Inflammatory macrophage treated with lipopolysaccharide for 4 hours (primary cell): ENCODE measurements at regions not wholly inside any gene's neighbourhood (a gene's known extent, or its start where the extent isn't known, plus 50 kb on each side); places are given as distances from the start of the nearest gene placed in this dataset.

Experiments used
- DNase-seq: peaks from one replicate; pipeline ENCODE4 v3.0.0-alpha.2; 2020

DNA sequence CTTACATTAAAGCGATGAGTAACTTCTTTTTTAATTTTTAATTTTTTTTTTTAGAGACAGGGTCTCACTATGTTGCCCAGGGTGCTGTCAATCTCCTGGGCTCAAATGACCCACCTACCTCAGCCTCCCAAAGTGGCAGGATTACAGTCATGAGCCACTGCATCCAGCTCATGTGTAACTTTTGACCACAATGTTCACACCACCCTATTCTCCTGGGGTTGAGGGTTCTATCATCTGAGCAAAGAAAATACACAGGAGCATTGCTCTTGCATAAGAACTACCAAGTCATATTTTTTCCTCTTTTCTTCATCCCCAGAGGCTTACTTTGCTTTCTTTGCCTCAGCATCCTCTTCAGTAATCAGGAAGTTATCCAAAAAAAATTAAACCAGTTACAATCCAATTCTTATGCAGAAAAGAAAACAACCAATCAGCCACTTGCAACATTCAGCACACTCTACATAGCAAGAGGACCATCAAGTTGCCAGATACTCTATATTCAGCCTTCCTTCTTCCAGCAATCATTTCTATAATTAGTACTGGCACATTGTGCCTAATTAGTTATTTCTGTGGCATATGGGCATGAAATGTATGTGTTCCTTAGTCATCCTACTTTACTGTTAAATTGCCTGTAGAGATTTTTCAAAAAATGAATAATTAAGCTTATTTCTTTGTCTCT, 345.6 kb downstream of the AKAIN1 start:
- no peak for DNase-seq

DNA sequence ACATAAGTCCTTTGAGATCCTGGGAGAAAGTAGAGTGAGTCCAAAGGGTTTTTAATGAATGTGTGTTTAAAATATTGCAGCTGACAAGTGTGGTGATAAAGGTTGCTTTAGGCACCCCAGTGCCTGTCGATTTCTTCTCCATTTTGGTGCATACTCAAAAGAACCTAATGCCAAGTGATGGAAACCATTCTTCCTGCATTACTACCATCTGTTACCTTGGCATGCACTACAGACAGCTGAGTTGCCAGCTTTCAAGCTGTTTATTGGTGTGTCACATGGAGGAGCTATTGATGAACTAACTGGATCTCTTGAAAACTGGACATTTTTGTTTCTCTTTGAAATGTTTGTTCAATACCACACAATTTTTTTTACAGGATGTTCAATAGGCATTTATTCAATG, 350.0 kb downstream of the AKAIN1 start:
- DNase-seq = no peak

DNA sequence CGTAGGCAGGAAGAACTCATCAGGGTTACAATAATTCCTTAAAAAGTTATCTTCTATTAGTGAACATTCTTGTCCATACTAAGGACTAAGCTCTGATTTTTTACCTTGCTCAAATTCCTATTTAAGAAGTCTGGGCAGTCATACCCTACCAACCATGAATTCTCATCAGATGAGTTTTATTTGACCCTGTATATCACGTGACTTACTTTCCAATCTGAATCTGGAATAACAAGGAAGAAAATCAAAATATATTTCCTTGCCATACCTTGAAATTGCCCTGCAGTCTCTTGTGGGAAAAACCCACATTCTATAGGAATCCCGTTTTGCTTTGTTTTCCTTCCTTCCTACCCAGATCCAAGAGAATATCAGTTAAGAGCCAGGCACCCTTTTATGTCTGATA, 352.7 kb downstream of the AKAIN1 start:
- DNase-seq = no peak

DNA sequence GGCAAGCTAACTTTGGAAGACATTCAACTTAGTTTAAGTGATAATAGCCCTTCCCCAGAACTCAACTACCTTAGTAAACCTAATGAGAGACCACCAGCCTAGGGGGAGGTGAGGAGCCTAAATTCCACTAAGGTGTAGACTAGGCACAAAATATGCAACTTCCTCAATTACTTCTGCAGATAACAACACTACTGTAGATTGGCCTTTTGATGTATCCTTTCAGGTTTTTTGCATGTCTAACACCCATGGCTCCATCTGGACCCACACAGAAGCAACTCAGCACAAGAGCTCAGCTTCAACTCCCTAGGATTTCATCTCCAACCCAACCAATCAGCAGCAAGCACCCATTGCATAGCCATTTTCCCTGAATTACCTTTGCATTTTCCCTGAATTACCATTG, 353.3 kb downstream of the AKAIN1 start:
- DNase-seq = no peak

DNA sequence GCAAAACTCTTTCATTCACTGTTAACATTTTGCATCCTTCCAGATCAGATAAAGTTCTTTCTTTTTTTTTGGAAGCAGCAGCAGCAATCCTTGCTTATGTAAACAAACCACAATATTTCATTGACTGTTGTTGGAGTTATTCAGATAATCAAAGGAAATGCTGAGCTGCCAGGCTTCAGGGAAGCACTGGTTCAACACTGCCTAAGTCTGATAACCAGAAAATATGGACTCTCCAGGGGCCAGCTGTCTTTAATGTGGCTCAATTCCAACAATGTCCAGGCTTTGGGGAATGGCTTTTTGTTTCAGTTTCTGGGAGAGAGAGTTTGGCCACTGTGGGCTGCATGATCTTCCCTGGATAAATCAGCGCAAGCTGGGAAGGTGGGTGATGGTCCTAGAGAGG, 354.3 kb downstream of the AKAIN1 start:
- no peak for DNase-seq

DNA sequence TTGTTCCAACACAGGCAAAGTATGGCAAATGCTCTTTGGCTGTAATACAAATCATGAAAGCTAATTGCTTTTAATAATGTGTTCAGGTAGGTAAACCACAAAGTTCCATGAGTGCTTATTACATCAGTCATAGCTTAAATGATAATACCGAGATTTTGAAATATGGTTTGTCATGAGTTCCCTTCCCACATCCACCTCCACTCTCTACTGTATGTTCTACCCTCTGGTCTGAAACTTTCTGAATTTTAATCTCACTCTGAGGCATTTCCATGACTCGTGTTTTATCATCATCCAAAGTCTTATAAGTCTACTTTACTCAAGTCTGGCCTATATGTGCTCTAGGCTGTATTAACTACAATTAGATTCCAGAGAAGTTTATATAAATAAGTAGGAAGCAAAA, 354.8 kb downstream of the AKAIN1 start:
- DNase-seq = no peak

DNA sequence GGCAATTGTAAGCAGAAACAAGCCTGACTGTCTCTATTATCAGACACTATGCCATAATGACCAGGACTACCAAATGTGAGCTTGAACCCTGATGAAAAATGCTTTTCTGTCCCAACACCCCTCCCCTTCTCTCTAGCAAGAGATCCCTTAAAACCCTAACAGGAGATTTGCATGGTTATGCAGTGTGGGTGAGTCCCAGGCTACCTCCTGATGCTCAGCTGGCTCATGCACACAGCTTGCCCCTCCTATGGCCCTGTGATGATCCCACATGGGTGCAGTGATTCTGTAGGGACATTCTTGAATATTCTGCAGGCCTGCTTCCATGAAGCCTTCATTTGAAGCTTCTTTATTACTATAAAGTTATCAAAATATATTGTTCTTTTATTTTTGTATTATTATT, 357.4 kb downstream of the AKAIN1 start:
- DNase-seq = no peak

DNA sequence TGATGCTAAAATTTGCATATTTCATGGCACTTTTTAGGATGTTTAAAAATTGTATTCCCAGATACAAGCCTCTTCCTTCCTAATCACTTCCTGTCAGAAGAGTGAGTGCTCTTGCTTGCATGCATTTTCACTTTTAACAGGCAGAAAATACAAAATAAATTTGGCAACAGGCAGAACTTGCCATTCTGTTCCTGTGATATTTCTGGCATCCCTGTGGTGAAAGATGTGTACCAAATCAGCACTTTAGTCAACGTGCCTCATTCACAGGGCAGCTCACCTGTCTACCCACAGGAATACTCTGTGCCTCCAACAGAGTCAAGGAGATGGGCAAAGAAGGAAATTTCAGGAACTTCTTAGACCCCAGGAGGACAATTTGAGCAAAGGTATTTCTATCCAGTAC, 360.9 kb downstream of the AKAIN1 start:
- no peak for DNase-seq

DNA sequence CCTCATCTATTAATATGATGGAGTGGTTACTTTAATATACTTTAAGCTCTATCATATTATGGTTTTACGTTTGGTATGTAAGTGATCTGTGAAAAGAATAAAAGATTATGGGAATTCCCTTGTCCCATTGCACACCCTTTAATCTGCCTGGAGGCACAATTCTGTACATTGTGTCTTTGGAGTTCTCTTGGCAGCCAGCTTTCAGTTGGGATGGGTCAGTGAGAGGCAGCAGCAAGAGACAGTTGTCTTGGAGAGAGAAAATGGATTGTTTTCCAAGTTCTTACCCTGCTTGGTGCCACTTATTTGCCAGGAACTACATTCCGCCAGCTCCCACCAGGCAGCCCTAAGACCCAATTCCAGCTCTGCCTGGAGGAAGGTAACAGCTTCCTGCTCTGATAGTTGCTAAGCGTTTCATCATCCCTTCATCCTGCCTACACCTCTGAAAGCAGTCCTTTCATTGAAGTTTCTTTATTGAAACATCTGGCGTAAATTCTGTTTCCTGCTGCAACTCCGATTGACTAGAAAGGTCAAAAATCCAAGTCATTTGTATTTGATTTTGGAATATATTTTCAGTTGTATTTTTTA, 365.2 kb downstream of the AKAIN1 start:
- no peak for DNase-seq

DNA sequence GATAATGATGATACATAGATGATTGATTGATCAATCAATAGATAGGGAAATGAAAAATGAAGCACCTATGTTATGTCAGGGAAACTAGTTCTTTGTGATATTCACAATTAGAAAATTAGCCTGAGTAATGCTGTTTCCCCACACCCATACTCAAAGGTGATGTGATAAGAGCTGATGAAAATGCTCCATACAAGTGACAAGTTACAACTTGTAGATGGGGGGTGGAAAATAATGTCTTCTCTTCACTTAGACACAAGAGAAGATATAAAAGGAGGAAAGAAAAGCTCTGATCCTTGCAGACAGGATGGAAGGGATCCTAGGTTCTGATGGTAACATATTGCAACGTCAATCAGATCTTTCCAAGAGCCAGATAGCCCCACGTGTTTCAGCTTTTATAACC, 365.9 kb downstream of the AKAIN1 start:
- DNase-seq = no peak

DNA sequence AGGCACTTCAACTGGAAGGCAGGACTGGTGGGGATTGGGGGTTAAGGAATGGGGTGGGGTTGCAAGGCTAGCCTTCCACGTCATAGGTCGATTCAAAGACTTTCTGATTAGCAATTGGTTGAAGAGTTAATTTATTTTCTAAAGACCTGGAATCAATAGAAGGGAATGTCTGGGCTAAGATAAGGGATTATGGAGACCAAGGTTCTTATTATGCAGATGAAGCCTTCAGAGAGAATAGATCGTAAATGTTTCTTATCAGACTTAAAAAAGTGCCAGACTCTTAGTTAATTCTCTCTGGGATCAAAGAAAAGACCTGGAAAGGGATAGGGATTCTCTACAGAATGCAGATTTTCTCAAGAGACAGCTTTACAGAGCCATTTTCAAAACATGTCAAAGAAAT, 368.0 kb upstream of the DLGAP1 start:
- no peak for DNase-seq

DNA sequence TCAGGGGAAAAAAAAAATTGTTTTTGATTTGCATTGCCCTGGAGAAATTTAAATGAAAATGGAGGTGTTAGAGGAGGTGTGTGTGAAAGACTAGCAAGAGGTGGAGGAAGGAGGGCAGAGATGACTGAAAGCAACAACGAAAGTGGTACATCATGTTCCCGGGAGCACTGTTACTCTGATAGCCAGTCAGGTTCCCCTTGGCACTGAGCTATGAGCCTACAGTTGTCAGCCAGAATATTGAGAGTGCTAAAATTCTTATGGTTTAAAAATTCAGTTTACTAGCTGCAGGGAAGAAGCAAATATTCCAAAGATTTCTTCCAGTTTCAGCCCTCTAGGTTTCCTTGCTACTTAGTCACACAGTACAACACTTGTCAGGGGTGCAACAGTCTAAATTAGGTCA, 366.7 kb upstream of the DLGAP1 start:
- no peak for DNase-seq

DNA sequence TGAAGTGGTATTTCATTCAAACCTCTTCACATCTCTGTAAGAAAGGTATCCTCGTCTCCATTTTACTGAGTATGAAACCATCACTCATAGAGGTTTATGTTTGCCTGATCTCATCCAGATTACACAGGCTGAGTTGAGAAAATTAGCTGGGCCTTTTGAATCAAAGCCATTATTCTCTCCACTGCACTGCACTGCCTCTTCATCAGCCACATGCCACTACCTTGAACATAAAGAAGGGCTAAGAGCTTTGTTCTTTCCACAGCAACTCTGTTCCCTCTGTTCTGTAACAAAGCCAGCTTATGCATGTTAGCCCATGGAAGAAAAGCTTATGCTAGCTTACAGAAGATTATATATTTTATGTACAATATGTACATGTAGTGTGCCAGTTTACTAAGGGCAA, 362.6 kb upstream of the DLGAP1 start:
- no peak for DNase-seq

DNA sequence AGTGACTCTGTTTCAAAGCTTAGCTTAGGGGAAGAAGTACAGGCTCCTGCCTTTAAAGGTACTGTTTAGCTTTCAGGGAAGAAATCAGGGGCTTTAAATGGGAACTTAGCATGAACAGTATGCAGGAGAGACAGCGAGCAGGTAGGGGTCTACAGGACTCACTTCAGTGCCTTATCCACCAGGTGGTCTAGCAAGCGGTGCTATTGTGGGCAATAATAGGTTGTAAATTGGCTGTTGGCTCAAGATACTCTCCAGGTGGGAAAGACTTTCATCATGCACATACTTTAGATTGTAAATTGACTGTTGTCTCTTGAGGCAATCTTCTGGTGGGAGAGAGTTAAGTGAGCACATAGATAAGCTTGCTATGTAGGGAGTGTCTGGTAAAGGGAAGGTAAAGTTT, 358.6 kb upstream of the DLGAP1 start:
- no peak for DNase-seq

DNA sequence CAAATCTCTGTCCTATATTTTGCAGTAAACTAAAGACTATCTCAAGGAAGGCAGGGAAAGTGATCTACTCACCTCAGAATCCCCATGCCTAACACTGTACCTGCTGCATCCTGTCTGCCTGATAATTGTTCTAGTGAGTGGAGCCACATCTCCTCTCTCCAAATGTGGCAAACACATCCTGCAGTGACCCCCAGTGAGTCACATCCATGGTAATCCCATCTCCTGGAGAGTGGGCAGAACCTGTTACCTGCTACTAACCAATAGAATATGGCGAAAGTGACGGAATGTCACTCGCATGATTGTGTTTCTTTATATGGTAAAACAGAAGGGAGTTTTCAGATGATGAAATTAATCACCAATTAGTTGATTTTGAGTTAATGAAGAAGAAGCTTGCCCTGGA, 353.8 kb upstream of the DLGAP1 start:
- no peak for DNase-seq

DNA sequence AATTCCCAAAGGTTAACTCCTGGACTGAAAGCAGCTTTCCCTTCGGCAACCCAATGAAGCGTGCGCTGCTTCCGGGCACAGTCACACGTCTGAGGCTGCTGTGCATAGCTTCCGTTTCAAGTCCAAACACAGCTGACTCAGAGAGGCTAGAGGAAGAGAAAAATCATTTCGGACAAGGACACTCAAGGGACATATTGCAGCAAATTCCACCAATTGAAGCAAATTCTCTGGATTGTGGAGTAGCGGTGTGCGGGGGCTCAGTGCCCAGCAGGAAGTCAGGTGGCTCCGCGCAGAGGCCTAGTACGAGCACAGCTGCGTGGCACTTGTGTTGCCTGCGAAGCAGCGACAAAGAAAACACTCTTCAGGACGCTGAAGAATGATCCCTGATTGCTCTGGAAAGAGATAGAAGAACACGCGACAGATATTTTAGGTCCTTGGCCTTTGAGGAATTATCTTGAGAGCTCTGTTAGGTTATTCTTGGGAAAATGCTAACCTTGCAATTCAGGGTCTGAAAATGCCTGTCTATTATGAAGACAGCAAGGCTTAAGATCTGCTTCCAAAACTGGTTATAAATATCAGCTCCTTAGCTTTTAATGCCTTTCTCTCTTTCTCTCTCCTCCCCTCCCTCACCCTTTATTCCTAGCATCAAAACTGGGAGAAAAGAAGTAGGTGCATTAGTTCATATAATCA, 352.6 kb upstream of the DLGAP1 start:
- no peak for DNase-seq

DNA sequence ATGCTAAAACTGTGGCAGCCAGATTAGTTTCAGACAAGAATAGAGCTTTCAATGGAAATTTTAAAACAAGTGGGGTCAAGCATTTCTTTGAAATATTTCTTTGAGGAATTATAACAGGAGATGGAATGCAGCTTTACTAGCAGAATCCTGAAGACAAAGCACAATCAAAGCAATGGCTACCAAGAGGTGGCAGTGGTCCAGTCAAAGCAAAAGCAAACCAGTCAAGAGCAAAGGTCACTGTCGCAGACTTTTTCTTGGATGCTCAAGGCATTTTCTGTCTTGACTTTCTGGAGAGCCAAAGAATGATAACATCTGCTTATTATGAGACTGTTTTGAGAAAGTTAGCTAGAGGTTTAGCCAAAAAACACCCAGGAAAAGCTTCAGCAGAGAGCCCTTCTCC, 351.2 kb upstream of the DLGAP1 start:
- DNase-seq = no peak

DNA sequence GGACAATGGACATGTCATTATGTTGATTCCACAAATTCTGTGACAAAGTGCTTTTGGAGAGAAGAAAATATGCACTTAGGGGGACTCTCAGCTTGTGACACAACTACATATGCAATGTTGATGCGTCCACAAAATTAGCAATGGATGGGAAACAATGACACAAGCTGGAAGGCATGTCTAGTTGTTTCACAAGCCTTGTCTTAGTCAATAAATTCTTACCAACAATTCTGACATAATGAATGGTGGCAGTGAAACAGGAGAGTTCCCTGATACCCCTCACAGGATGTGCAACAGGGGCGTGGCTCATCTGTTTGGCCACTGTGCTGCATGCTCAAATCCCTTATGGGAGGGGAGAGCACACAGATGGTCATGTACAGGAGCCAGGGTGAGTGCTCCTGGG, 347.2 kb upstream of the DLGAP1 start:
- DNase-seq = no peak

DNA sequence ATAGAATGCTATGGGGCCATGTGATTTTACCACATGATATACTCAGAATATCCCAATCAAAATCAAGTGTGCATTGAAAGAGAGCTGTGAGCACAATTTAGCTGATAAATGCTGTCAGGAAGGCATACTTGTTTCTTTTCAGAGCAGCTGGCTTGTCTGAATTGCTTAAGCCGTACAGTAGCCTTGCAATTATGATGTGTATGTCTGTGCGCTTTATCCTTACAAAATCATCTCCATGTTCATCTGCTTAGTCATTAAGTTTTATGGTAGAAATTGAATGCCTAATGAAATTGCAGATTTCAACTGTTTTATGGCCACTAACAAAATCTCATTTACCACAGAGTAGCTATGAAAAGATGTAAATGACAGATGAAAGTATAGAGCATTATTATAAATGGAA, 346.0 kb upstream of the DLGAP1 start:
- no peak for DNase-seq

DNA sequence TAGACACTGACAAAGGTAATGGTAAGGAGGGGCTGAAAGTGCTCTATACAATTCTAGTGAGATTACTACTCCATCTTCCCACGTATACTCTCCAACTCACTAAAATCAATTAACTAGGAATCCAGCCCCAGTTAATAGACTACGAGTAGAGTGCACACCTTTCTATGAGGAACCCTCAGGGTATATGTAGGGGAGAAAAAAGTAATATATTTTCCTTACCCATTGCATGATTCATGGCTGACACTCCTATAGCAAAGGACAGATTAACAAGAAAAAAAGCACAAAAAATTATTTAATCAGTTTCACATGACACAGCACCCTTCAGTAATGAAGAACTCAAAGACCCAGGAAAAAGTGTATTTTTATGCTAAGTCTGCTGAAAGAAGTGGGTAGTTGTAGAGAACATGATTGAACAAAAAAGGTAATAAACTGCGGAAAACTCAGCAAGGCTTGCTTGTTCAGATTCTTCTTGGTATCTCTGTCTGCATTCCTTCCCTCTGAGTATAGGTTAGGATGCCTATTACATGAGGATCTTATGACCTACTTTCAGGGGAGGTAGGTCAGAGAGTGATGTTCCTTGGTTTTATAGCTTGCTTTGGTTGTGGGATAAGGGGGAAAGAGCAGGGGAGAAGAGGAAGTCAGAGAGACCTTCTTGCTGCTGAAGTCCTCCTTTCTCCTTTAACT, 342.0 kb upstream of the DLGAP1 start:
- no peak for DNase-seq

DNA sequence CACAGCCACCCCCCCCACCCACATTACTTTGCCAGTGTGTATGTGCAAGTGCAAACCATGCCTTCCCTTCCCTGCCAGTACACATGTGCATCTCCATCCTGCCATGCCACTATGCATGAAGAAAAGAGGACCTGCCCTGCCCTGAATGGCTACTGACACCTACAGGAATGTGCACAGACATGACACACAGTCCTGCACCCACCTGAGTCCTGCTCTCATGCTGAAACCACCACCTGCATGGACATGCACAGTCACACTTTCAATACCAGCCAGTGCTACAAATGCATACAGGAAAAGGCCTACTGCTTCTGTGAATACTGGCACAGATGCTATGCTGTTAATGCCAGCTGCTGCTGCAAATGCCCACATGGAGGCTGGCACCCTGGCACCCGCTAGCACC, 334.4 kb upstream of the DLGAP1 start:
- DNase-seq = no peak

DNA sequence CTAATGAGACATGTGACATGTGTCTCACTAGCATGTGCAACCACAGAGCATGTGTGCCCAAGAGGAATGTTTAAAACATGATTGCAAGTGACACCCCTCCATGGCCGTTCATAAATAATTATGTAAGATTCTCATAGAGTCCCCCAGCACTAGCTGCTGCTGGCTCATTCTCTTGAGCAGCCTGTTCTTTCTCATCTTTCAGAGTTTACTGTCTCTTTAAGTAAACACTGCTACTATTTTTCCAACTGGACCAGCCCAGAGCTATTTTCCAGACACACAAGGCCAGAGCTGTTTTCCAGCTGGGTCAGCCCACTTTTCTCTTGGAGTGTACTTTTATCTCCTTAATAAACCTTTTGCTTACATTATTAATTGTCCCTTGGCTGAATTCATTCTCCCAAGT, 326.8 kb upstream of the DLGAP1 start:
- DNase-seq = no peak

DNA sequence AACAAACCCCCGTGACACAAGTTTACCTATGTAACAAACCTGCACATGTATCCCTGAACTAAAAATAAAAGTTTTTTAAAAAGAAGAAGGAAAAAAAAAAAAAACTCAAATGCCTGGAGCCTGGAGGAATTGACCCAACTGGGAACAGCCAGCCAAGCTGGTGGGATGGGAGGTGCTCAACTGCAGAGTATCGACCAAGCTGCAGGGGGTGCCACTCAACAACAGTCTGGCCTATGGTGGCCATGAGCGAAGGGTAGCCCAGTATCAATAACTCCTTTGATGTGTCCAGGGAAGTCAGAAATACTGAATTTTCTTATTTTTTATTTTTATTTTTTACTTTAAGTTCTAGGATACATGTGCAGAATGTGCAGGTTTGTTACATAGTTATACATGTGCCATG, 310.3 kb upstream of the DLGAP1 start:
- DNase-seq = no peak

DNA sequence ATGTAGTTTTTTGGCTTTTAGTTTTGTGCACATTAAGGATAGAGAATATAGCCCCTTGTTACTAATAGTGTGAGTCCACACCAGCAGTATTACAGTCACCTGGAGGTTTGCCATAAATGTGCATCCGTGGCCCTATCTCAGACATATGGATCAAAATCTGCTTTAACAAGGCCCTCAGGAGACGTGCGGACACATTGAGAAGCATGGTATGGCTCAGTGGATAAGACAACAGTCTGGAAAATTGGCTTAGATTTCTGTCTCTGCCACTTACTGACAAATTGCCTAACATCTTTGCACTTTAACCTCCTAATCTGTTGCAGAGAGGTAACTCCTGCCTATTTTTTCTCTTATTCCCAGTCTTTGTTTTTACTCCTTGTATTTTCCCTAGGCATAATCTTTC, 307.2 kb upstream of the DLGAP1 start:
- no peak for DNase-seq
